Neural cell (in vitro differentiated cells): ENCODE measurements at regions not wholly inside any gene's neighbourhood (a gene's known extent, or its start where the extent isn't known, plus 50 kb on each side); places are given as distances from the start of the nearest gene placed in this dataset.

Experiments
- H2AFZ ChIP-seq: fragments of 200-600, 300-800 bp; sonication (generic), shearing (Covaris generic); 2 replicates; pipeline ENCODE4 v1.6.0; 2014; ENCODE audit warnings: low read depth, mild to moderate bottlenecking, antibody characterized with exemption, low read length, moderate library complexity
- H3F3A ChIP-seq: fragments of 200-600 bp; shearing (Covaris generic); 2 replicates; pipeline ENCODE4 v1.6.1; 2016; ENCODE audit warnings: mild to moderate bottlenecking, moderate library complexity, mixed read lengths, antibody characterized with exemption, low read length; ENCODE audit not compliant: insufficient read depth, poor library complexity, severe bottlenecking
- H3K27ac ChIP-seq: fragments of 200-600, 300-800 bp; sonication (generic), shearing (Covaris generic); 2 replicates; pipeline ENCODE4 v1.5.1; 2014; ENCODE audit warnings: mild to moderate bottlenecking, low read length, moderate library complexity
- H3K27me3 ChIP-seq: fragments of 300-800, 200-600 bp; sonication (generic), shearing (Covaris generic); 2 replicates; pipeline ENCODE4 v1.6.0; 2014; ENCODE audit warnings: mild to moderate bottlenecking, low read depth, low read length, moderate library complexity; ENCODE audit not compliant: insufficient read depth
- H3K36me3 ChIP-seq: fragments of 300-800, 200-600 bp; sonication (generic), shearing (Covaris generic); 2 replicates; pipeline ENCODE4 v1.5.1; 2014; ENCODE audit warnings: mild to moderate bottlenecking, antibody characterized with exemption, low read length, moderate library complexity; ENCODE audit not compliant: insufficient read depth
- H3K4me2 ChIP-seq: fragments of 300-800, 200-600 bp; sonication (generic), shearing (Covaris generic); 2 replicates; pipeline ENCODE4 v1.6.0; 2014; ENCODE audit warnings: mild to moderate bottlenecking, low read length
- H3K4me3 ChIP-seq: fragments of 300-800, 200-600 bp; sonication (generic), shearing (Covaris generic); 2 replicates; pipeline ENCODE4 v1.5.1; 2014; ENCODE audit warnings: mild to moderate bottlenecking, low read length, moderate library complexity
- H3K79me2 ChIP-seq: fragments of 200-600 bp; shearing (Covaris generic); replicated peaks from 2 replicates; pipeline ENCODE4 v1.6.0; 2014; ENCODE audit warnings: mild to moderate bottlenecking, low read length, moderate library complexity; ENCODE audit not compliant: insufficient read depth
- H3K9ac ChIP-seq: fragments of 300-800, 200-600 bp; sonication (generic), shearing (Covaris generic); 2 replicates; pipeline ENCODE4 v1.6.1; 2016; ENCODE audit warnings: mild to moderate bottlenecking, low read length, mixed read lengths
- H3K9me2 ChIP-seq: fragments of 200-600 bp; shearing (Covaris generic); 2 replicates; pipeline ENCODE4 v1.6.1; 2016; ENCODE audit warnings: mild to moderate bottlenecking, low read length, mixed read lengths; ENCODE audit not compliant: insufficient read depth
- H3K9me3 ChIP-seq: fragments of 200-600, 300-800 bp; sonication (generic), shearing (Covaris generic); 2 replicates; pipeline ENCODE4 v1.6.1; 2016; ENCODE audit warnings: mild to moderate bottlenecking, mixed run types, low read length, moderate library complexity, mixed read lengths
- H4K20me1 ChIP-seq: fragments of 200-600 bp; shearing (Covaris generic); 2 replicates; pipeline ENCODE4 v1.6.1; 2016; ENCODE audit warnings: mild to moderate bottlenecking, mixed run types; ENCODE audit not compliant: insufficient read depth
- CTCF ChIP-seq: fragments of 450-650 bp; IDR thresholded peaks from 2 replicates; pipeline ENCODE4 v1.5.1; 2014; ENCODE audit warnings: antibody characterized with exemption, mild to moderate bottlenecking, moderate library complexity; ENCODE audit not compliant: poor library complexity, severe bottlenecking
- EP300 ChIP-seq: fragments of 450-650 bp; conservative IDR thresholded peaks from 2 replicates; pipeline ENCODE4 v1.6.1; 2014; ENCODE audit warnings: antibody characterized with exemption, mild to moderate bottlenecking, moderate library complexity; ENCODE audit not compliant: poor library complexity, severe bottlenecking
- EZH2 ChIP-seq: fragments of 200-600, 300-800 bp; shearing (Covaris generic), sonication (generic); IDR thresholded peaks from 2 replicates; pipeline ENCODE4 v1.6.1; 2014; ENCODE audit warnings: antibody characterized with exemption, low read length, borderline replicate concordance, mild to moderate bottlenecking; ENCODE audit not compliant: insufficient read depth, poor library complexity, severe bottlenecking
- MXI1 ChIP-seq: fragments of 450-650 bp; conservative IDR thresholded peaks from 2 replicates; pipeline ENCODE4 v1.6.1; 2014; ENCODE audit warnings: antibody characterized with exemption, mild to moderate bottlenecking; ENCODE audit not compliant: poor library complexity, severe bottlenecking
- POLR2AphosphoS5 ChIP-seq: IDR thresholded peaks from 2 replicates; pipeline ENCODE4 v1.6.1; 2012
- RAD21 ChIP-seq: fragments of 450-650 bp; conservative IDR thresholded peaks from 2 replicates; pipeline ENCODE4 v1.6.1; 2014; ENCODE audit warnings: antibody characterized with exemption, mild to moderate bottlenecking, moderate library complexity
- REST ChIP-seq: IDR thresholded peaks from 2 replicates; pipeline ENCODE4 v1.6.1; 2012; ENCODE audit warnings: borderline replicate concordance
- SMC3 ChIP-seq: fragments of 450-650 bp; conservative IDR thresholded peaks from 2 replicates; pipeline ENCODE4 v1.6.1; 2014; ENCODE audit warnings: antibody characterized with exemption, mild to moderate bottlenecking, moderate library complexity; ENCODE audit not compliant: poor library complexity
- TAF1 ChIP-seq: IDR thresholded peaks from 2 replicates; pipeline ENCODE4 v1.6.1; 2012; ENCODE audit warnings: low read depth

GRCh38 chr15:93523481-93523880 lies 434.5 kb upstream of the RGMA start:
- Histone ChIP-seq H2AFZ (no peak overlapping the region), H3K27ac (no peak overlapping the region), H3K4me2 (no peak overlapping the region), H4K20me1 (no peaks in the 10 kb centered on the region), H3K36me3 (no peaks in the 10 kb centered on the region), H3K9ac (no peak overlapping the region), H3K79me2 (no peaks in the 10 kb centered on the region), H3K27me3 (no peaks in the 10 kb centered on the region), H3K9me3 (no peaks in the 10 kb centered on the region), H3F3A (no peaks in the 10 kb centered on the region), H3K4me3 (no peak overlapping the region), H3K9me2 (no peaks in the 10 kb centered on the region)
- TF ChIP-seq POLR2AphosphoS5 (no peak), MXI1 (no peak), TAF1 (no peak), EZH2 (no peak), RAD21 (no peak), REST (no peak), CTCF (no peak), EP300 (no peak), SMC3 (no peak)

- Histone ChIP-seq H3K9me3 (no peaks in the 10 kb centered on the region), H3K27ac (no peak overlapping the region)
Measured at GRCh38 chr15:93520206-93520605, 431.2 kb upstream of the RGMA start.

More at GRCh38 chr15:93520206-93520605, 431.2 kb upstream of the RGMA start:
- H3K36me3 ChIP-seq: no peaks in the 10 kb centered on the region
- H3K9me2 ChIP-seq: no peaks in the 10 kb centered on the region
- H3K4me3 ChIP-seq: no peak overlapping the region
- H3K27me3 ChIP-seq: no peaks in the 10 kb centered on the region
- H3K9ac ChIP-seq: no peak overlapping the region
- no peak overlapping the region for H3K4me2 ChIP-seq
- no peaks in the 10 kb centered on the region for H3F3A ChIP-seq
- no peak for TF ChIP-seq MXI1
- TF ChIP-seq RAD21: no peak
- no peak for TF ChIP-seq REST
- no peak for TF ChIP-seq CTCF
- no peak for TF ChIP-seq EP300
- no peak for TF ChIP-seq SMC3
- TF ChIP-seq EZH2: no peak
- no peak for TF ChIP-seq POLR2AphosphoS5
- TF ChIP-seq TAF1: no peak
- no peak overlapping the region for H2AFZ ChIP-seq
- H4K20me1 ChIP-seq: no peaks in the 10 kb centered on the region
- no peaks in the 10 kb centered on the region for H3K79me2 ChIP-seq
